A549 (cell line): ENCODE measurements at regions not wholly inside any gene's neighbourhood (a gene's known extent, or its start where the extent isn't known, plus 50 kb on each side); places are given as distances from the start of the nearest gene placed in this dataset.

ENCODE experiments used
- ATAC-seq, 2 experiments: fragments of 200-7000 bp in 1 of 2; fragments of >200 bp in 1 of 2; cut with Nextera tagmentation in 1 of 2; cut with Tn5 transposase in 1 of 2; 3 replicates each; pipeline versions ENCODE4 v1.8.0 to v1.9.1; 2018 to 2020; ENCODE audit warnings: mild to moderate bottlenecking in 1 of 2, moderate library complexity in 1 of 2
- CTCF ChIA-PET: fragments of 300-600 bp; sonication (Branson Sonifier 250); formaldehyde crosslinking; extraction: SDS; loops from one replicate; lab custom pipeline; 2021; ENCODE audit warnings: antibody characterized with exemption, inconsistent platforms; lab: Yijun Ruan, JAX
- POLR2A ChIA-PET: fragments of 350-600 bp; formaldehyde crosslinking; extraction: SDS; loops from one replicate; lab custom pipeline; 2021; ENCODE audit warnings: antibody characterized with exemption, inconsistent platforms; lab: Yijun Ruan, JAX
- DNase-seq, 2 experiments: peaks; one replicate each; pipeline versions ENCODE4 v3.0.0 to v3.0.0-alpha.2; 2011 to 2016; ENCODE audit warnings: low read depth in 1 of 2, low spot score in 1 of 2
- FAIRE-seq: peaks from 2 replicates; lab custom pipeline; 2011; peaks lifted over from hg19 to GRCh38; lab: Jason Lieb, UNC
- H3K27ac ChIP-seq, 2 experiments: fragments of >200 bp; sonication (Bioruptor Twin); formaldehyde crosslinking; 3 replicates each; pipeline ENCODE4 v1.5.1; 2016 to 2017
- H3K4me1 ChIP-seq: fragments of >200 bp; sonication (Bioruptor Twin); formaldehyde crosslinking; 3 replicates; pipeline ENCODE4 v1.6.1; 2016
- H3K4me2 ChIP-seq: fragments of >200 bp; sonication (Bioruptor Twin); formaldehyde crosslinking; 3 replicates; pipeline ENCODE4 v1.6.1; 2016
- H3K4me3 ChIP-seq: fragments of >200 bp; sonication (Bioruptor Twin); formaldehyde crosslinking; 3 replicates; pipeline ENCODE4 v1.5.1; 2016
- H3K9me3 ChIP-seq: fragments of >200 bp; sonication (Bioruptor Twin); formaldehyde crosslinking; 3 replicates; pipeline ENCODE4 v1.6.1; 2016
- BHLHE40 ChIP-seq: IDR thresholded peaks from 2 replicates; pipeline ENCODE4 v1.6.1; 2012; ENCODE audit warnings: low read depth, low read length, inconsistent platforms
- CBX8 ChIP-seq: fragments of 200-600 bp; sonication (generic); IDR thresholded peaks from 2 replicates; pipeline ENCODE4 v1.6.1; 2016
- EP300 ChIP-seq, 2 experiments: fragments of >200 bp; sonication (Bioruptor Twin); formaldehyde crosslinking; IDR thresholded peaks; 2 replicates in 1 of 2; 3 replicates in 1 of 2; pipeline ENCODE4 v1.6.1; 2016 to 2017
- ESRRA ChIP-seq: fragments of 150-350 bp; IDR thresholded peaks from 2 replicates; pipeline ENCODE4 v1.6.1; 2014; ENCODE audit warnings: mild to moderate bottlenecking, low read length, borderline replicate concordance
- HDAC2 ChIP-seq: fragments of 200-600 bp; sonication (generic); IDR thresholded peaks from 2 replicates; pipeline ENCODE4 v1.6.1; 2016
- HOXA7 ChIP-seq: fragments of 250-450 bp; sonication (Bioruptor Pico); IDR thresholded peaks from 2 replicates; pipeline ENCODE4 v1.5.0; 2020; ENCODE audit warnings: mild to moderate bottlenecking, moderate library complexity
- PHF8 ChIP-seq: fragments of 200-600 bp; sonication (generic); IDR thresholded peaks from 2 replicates; pipeline ENCODE4 v1.6.1; 2016; ENCODE audit warnings: low read depth, mild to moderate bottlenecking, antibody characterized with exemption, moderate library complexity, borderline replicate concordance
- RAD21 ChIP-seq, 2 experiments: fragments of >200 bp in 1 of 2; sonication (Bioruptor Twin) in 1 of 2; formaldehyde crosslinking in 1 of 2; IDR thresholded peaks in 1 of 2; conservative IDR thresholded peaks in 1 of 2; 2 replicates in 1 of 2; 3 replicates in 1 of 2; pipeline ENCODE4 v1.6.1; 2012 to 2018; ENCODE audit warnings: inconsistent platforms in 1 of 2
- SMC3 ChIP-seq: fragments of >200 bp; sonication (Bioruptor Twin); formaldehyde crosslinking; IDR thresholded peaks from 3 replicates; pipeline ENCODE4 v1.6.1; 2018; ENCODE audit warnings: inconsistent platforms
- ZC3H11A ChIP-seq: fragments of 450-650 bp; IDR thresholded peaks from 2 replicates; pipeline ENCODE4 v1.6.1; 2014; ENCODE audit warnings: antibody characterized with exemption, mild to moderate bottlenecking
- ZNF302 ChIP-seq: fragments of 250-450 bp; sonication (Bioruptor Pico); IDR thresholded peaks from 2 replicates; pipeline ENCODE4 v1.9.0; 2021; ENCODE audit warnings: inconsistent platforms, mild to moderate bottlenecking, moderate library complexity
- WGBS: methylation state at CpG from one replicate; pipeline ENCODE4 v1.1.6; 2017; ENCODE audit errors: missing lambda C conversion rate; 5-methylcytosine and 5-hydroxymethylcytosine counted together
- TF ChIP-seq, protein P1 (sequence below): fragments of 150-350 bp; IDR thresholded peaks from 2 replicates; pipeline ENCODE4 v1.6.1; 2014; ENCODE audit warnings: low read depth, mild to moderate bottlenecking, low read length
- TF ChIP-seq, protein P2 (sequence below): fragments of >200 bp; sonication (Bioruptor Twin); formaldehyde crosslinking; IDR thresholded peaks from 2 replicates; pipeline ENCODE4 v1.6.1; 2016
- TF ChIP-seq, protein P3 (sequence below): fragments of 250-450 bp; sonication (Bioruptor Pico); IDR thresholded peaks from 2 replicates; pipeline ENCODE4 v1.5.0; 2021; ENCODE audit warnings: mild to moderate bottlenecking, moderate library complexity, borderline replicate concordance
- TF ChIP-seq, protein P4 (sequence below): fragments of >200 bp; sonication (Bioruptor Twin); formaldehyde crosslinking; IDR thresholded peaks from 3 replicates; pipeline ENCODE4 v1.5.1; 2016
- TF ChIP-seq, protein P5 (sequence below): fragments of 200-600 bp; sonication (generic); IDR thresholded peaks from 2 replicates; pipeline ENCODE4 v1.6.1; 2016; ENCODE audit warnings: antibody characterized with exemption, mild to moderate bottlenecking, moderate library complexity

DNA sequence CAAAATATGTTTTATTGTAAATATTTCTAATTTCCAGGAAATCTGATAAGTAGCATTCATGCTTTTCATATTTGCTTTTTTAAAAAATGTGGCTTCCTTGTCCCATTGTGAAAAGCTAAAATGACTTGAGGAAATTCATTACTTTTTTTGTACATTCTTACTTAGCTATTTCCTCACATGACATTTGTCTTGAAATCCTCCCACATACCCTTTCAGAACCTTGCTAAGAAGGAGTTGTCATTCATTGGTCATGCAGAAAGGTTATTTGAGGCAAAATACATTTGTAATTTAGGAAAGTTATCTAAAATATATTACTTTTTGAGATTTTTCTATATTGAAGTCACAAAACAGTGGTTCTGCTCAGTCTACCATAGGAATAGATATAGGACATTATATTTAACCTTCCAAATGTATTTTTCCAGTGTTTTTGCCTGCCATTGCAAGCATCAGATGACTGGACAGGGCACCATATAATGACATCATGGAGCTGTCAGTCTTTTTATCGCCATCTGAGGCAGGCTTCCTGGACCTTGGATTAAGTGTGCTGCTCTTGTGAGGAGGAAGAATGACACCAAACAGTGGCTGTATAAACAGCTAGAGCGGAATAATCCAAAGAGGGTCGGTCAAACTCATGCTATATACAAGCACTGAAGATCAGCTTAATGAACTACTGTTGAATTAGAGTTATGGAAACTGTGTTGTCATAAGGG, 109.4 kb upstream of the HCRTR2 start (continued):
- TF ChIP-seq, protein P1, sequence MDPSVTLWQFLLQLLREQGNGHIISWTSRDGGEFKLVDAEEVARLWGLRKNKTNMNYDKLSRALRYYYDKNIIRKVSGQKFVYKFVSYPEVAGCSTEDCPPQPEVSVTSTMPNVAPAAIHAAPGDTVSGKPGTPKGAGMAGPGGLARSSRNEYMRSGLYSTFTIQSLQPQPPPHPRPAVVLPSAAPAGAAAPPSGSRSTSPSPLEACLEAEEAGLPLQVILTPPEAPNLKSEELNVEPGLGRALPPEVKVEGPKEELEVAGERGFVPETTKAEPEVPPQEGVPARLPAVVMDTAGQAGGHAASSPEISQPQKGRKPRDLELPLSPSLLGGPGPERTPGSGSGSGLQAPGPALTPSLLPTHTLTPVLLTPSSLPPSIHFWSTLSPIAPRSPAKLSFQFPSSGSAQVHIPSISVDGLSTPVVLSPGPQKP, result no peak
- TF ChIP-seq, protein P2, sequence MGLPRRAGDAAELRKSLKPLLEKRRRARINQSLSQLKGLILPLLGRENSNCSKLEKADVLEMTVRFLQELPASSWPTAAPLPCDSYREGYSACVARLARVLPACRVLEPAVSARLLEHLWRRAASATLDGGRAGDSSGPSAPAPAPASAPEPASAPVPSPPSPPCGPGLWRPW, result no peak
- TF ChIP-seq, protein P3, sequence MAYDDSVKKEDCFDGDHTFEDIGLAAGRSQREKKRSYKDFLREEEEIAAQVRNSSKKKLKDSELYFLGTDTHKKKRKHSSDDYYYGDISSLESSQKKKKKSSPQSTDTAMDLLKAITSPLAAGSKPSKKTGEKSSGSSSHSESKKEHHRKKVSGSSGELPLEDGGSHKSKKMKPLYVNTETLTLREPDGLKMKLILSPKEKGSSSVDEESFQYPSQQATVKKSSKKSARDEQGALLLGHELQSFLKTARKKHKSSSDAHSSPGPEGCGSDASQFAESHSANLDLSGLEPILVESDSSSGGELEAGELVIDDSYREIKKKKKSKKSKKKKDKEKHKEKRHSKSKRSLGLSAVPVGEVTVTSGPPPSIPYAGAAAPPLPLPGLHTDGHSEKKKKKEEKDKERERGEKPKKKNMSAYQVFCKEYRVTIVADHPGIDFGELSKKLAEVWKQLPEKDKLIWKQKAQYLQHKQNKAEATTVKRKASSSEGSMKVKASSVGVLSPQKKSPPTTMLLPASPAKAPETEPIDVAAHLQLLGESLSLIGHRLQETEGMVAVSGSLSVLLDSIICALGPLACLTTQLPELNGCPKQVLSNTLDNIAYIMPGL (CRISPR knock-in tag), result no peak
- no peak for TF ChIP-seq ZC3H11A
- no peak for TF ChIP-seq CBX8
- no peak for TF ChIP-seq HDAC2

DNA sequence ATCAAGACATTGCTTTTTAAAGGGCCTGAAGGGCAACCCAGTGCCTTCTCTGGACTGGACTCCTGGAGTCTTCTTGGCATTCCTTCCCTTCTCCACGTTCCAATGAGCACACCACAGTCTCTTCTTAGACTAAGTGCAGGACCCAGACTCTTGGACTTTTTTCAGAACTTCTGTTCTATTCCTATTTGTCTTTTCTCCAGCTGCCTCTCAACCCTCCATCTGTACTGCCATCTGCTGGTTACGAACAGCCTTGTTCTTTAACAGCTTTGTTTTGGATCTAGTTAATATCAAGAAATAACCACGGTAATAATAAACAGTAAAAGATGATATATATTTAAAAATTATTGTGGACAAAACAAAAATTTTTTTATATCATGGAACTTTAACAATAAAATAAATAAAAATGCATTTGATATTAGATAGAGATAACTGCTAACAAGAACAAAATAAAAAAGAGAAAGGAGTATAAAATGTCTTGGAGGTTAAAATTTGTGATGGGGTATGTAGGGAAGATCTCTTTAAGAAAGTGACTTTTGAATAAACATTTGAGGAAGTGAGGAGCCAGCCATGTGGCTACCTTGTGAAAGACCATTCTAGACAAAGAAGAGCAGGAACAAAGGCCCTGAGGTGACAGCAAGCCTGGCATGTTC, 105.1 kb upstream of the HCRTR2 start:
- ChIA-PET CTCF (interaction anchor here (0.6 to 2.2 kb wide), 2 partner anchors 352 to 1083 kb away, joined by 5 to 14 read pairs; no protein-coding TSS in a partner anchor), POLR2A (no interaction called here)
- Histone ChIP-seq H3K9me3 (no peaks in the 10 kb centered on the region), H3K4me3 (no peak overlapping the region), H3K27ac (no peak overlapping the region), H3K4me1 (no peaks in the 10 kb centered on the region), H3K4me2 (no peak overlapping the region)
- DNase-seq, result peak; percentile 4 to 12
- no peak for ATAC-seq
- TF ChIP-seq BHLHE40, result no peak
- TF ChIP-seq, protein P3 (CRISPR knock-in tag), result no peak
- peak; percentile 71 for TF ChIP-seq SMC3
- no peak for TF ChIP-seq ESRRA
- no peak for TF ChIP-seq CBX8
- peak; percentile 58 to 66 for TF ChIP-seq RAD21 (conservative IDR thresholded peaks at IDR 0.05 in 1 of 2, IDR thresholded peaks at IDR 0.05 in 1 of 2)
- TF ChIP-seq, protein P1, result no peak
- no peak for TF ChIP-seq EP300 (IDR thresholded peaks at IDR 0.05)
- TF ChIP-seq, protein P4, sequence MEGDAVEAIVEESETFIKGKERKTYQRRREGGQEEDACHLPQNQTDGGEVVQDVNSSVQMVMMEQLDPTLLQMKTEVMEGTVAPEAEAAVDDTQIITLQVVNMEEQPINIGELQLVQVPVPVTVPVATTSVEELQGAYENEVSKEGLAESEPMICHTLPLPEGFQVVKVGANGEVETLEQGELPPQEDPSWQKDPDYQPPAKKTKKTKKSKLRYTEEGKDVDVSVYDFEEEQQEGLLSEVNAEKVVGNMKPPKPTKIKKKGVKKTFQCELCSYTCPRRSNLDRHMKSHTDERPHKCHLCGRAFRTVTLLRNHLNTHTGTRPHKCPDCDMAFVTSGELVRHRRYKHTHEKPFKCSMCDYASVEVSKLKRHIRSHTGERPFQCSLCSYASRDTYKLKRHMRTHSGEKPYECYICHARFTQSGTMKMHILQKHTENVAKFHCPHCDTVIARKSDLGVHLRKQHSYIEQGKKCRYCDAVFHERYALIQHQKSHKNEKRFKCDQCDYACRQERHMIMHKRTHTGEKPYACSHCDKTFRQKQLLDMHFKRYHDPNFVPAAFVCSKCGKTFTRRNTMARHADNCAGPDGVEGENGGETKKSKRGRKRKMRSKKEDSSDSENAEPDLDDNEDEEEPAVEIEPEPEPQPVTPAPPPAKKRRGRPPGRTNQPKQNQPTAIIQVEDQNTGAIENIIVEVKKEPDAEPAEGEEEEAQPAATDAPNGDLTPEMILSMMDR, result peak; percentile 53
- no peak for FAIRE-seq
- WGBS, result 2% methylated on average over 3 of the region's 3 CpGs

DNA sequence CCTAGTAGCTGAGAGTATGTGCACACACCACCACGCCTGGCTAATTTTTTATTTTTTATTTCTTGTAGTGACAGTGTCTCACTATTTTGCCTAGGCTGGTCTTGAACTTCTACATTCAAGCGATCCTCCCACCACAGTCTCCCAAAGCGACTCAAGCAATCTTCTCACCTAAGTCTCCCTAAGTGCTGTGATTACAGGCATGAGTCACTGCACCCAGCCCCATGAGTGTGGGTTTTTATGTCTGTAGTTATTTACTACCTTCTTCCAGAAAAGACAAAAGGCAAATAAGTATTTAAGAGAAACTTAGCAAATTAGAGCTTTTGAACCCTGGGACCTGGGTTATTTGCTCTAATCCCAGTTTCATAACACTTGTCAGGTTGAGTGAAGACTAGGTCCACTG, 92.3 kb upstream of the HCRTR2 start:
- H3K4me3 ChIP-seq, result no peak overlapping the region
- FAIRE-seq (no peak), DNase-seq (no peak), ATAC-seq (no peak)
- POLR2A ChIA-PET, result no interaction called here
- no peaks in the 10 kb centered on the region for H3K9me3 ChIP-seq
- WGBS, result 60% methylated on average over 3 of the region's 3 CpGs
- CTCF ChIA-PET, result interaction anchor here (1.0 kb wide), 1 partner anchor 78 kb away, joined by 4 read pairs; no protein-coding TSS in a partner anchor
- H3K4me1 ChIP-seq, result no peaks in the 10 kb centered on the region
- no peak overlapping the region for H3K4me2 ChIP-seq
- H3K27ac ChIP-seq, result no peak overlapping the region
- TF ChIP-seq EP300 (IDR thresholded peaks at IDR 0.05) (no peak), PHF8 (no peak), SMC3 (no peak), ZNF302 (CRISPR knock-in tag) (no peak), HOXA7 (CRISPR knock-in tag) (no peak)
- TF ChIP-seq, protein P3 (CRISPR knock-in tag), result no peak
- TF ChIP-seq, protein P5, sequence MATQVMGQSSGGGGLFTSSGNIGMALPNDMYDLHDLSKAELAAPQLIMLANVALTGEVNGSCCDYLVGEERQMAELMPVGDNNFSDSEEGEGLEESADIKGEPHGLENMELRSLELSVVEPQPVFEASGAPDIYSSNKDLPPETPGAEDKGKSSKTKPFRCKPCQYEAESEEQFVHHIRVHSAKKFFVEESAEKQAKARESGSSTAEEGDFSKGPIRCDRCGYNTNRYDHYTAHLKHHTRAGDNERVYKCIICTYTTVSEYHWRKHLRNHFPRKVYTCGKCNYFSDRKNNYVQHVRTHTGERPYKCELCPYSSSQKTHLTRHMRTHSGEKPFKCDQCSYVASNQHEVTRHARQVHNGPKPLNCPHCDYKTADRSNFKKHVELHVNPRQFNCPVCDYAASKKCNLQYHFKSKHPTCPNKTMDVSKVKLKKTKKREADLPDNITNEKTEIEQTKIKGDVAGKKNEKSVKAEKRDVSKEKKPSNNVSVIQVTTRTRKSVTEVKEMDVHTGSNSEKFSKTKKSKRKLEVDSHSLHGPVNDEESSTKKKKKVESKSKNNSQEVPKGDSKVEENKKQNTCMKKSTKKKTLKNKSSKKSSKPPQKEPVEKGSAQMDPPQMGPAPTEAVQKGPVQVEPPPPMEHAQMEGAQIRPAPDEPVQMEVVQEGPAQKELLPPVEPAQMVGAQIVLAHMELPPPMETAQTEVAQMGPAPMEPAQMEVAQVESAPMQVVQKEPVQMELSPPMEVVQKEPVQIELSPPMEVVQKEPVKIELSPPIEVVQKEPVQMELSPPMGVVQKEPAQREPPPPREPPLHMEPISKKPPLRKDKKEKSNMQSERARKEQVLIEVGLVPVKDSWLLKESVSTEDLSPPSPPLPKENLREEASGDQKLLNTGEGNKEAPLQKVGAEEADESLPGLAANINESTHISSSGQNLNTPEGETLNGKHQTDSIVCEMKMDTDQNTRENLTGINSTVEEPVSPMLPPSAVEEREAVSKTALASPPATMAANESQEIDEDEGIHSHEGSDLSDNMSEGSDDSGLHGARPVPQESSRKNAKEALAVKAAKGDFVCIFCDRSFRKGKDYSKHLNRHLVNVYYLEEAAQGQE, result no peak
